Keratinocyte (primary cell): ENCODE measurements at regions not wholly inside any gene's neighbourhood (a gene's known extent, or its start where the extent isn't known, plus 50 kb on each side); places are given as distances from the start of the nearest gene placed in this dataset.

Experiments used
- DNase-seq: peaks from one replicate; pipeline ENCODE4 v3.0.0-alpha.2; 2011; ENCODE audit warnings: low read depth, missing footprints, low spot score
- FAIRE-seq: peaks from 2 replicates; lab custom pipeline; 2011; peaks lifted over from hg19 to GRCh38; lab: Jason Lieb, UNC
- H2AFZ ChIP-seq: 2 replicates; pipeline ENCODE4 v1.6.0; 2012; ENCODE audit warnings: low read length, control low read depth, inconsistent platforms; ENCODE audit not compliant: control insufficient read depth
- H3K27ac ChIP-seq: 2 replicates; pipeline ENCODE4 v1.5.1; 2011; ENCODE audit warnings: low read length; ENCODE audit not compliant: control insufficient read depth, insufficient read depth
- H3K27me3 ChIP-seq: 3 replicates; pipeline ENCODE4 v1.6.0; 2011; ENCODE audit warnings: low read length; ENCODE audit not compliant: control insufficient read depth, insufficient read depth; ENCODE audit errors: extremely low read depth
- H3K36me3 ChIP-seq, 2 experiments: 2 replicates in 1 of 2; 3 replicates in 1 of 2; pipeline ENCODE4 v1.5.1; 2011; ENCODE audit warnings: low read length in 2 of 2, mild to moderate bottlenecking in 1 of 2; ENCODE audit not compliant: control insufficient read depth in 2 of 2, insufficient read depth in 2 of 2; ENCODE audit errors: extremely low read depth in 1 of 2
- H3K4me1 ChIP-seq: 3 replicates; pipeline ENCODE4 v1.5.1; 2011; ENCODE audit warnings: low read length; ENCODE audit not compliant: control insufficient read depth, insufficient read depth; ENCODE audit errors: extremely low read depth
- H3K4me2 ChIP-seq: 3 replicates; pipeline ENCODE4 v1.6.0; 2011; ENCODE audit warnings: low read depth, low read length; ENCODE audit not compliant: control insufficient read depth, insufficient read depth; ENCODE audit errors: extremely low read depth
- H3K4me3 ChIP-seq, 3 experiments: fragments of 200-600 bp in 1 of 3; sonication (generic) in 1 of 3; 2 replicates in 2 of 3; 3 replicates in 1 of 3; pipeline ENCODE4 v1.5.1; 2011 to 2016; ENCODE audit warnings: low read length in 3 of 3, mild to moderate bottlenecking in 3 of 3, control low read depth in 2 of 3, inconsistent platforms in 1 of 3, low read depth in 1 of 3, mixed read lengths in 1 of 3, mixed run types in 1 of 3, moderate library complexity in 1 of 3; ENCODE audit not compliant: control insufficient read depth in 2 of 3, insufficient read depth in 2 of 3; ENCODE audit errors: extremely low read depth in 1 of 3
- H3K79me2 ChIP-seq: 2 replicates; pipeline ENCODE4 v1.6.0; 2012; ENCODE audit warnings: low read length; ENCODE audit not compliant: control insufficient read depth, insufficient read depth
- H3K9ac ChIP-seq: 3 replicates; pipeline ENCODE4 v1.6.0; 2011; ENCODE audit warnings: low read length; ENCODE audit not compliant: control insufficient read depth, insufficient read depth; ENCODE audit errors: extremely low read depth
- H3K9me1 ChIP-seq: 3 replicates; pipeline ENCODE4 v1.6.0; 2011; ENCODE audit warnings: low read length; ENCODE audit not compliant: control insufficient read depth, insufficient read depth; ENCODE audit errors: extremely low read depth
- H3K9me3 ChIP-seq: 2 replicates; pipeline ENCODE4 v1.5.1; 2012; ENCODE audit warnings: low read depth, low read length; ENCODE audit not compliant: control insufficient read depth
- H4K20me1 ChIP-seq: 3 replicates; pipeline ENCODE4 v1.6.0; 2011; ENCODE audit warnings: low read length; ENCODE audit not compliant: control insufficient read depth, insufficient read depth; ENCODE audit errors: extremely low read depth
- EZH2 ChIP-seq: IDR thresholded peaks from one replicate; pipeline ENCODE4 v1.6.1; 2012; ENCODE audit warnings: inconsistent platforms, mild to moderate bottlenecking, low read length, moderate library complexity
- dilution Hi-C: fragments of 300-500 bp; cut with MboI; formaldehyde crosslinking; loops from one replicate; pipeline ENCODE4 v1.7.0; 2020; ENCODE audit warnings: low sequenced_read_pairs; ENCODE audit not compliant: extremely low pct_ligation_motif_present
- TF ChIP-seq, protein P1 (sequence below), 3 experiments: IDR thresholded peaks in 1 of 3; conservative IDR thresholded peaks in 1 of 3; optimal IDR thresholded peaks in 1 of 3; 2 replicates in 2 of 3; 3 replicates in 1 of 3; pipeline versions ENCODE3 to v1.5.1; 2011; ENCODE audit warnings: low read length in 3 of 3, mild to moderate bottlenecking in 3 of 3, moderate library complexity in 2 of 3, control low read depth in 1 of 3, inconsistent platforms in 1 of 3; ENCODE audit not compliant: insufficient read depth in 2 of 3; ENCODE audit errors: extremely low read depth in 1 of 3

GRCh38 chr21:33975548-33976081 lies 60.0 kb upstream of the ATP5PO start:
- Histone ChIP-seq H3K9ac (peak overlapping the region; percentile 84), H3K27ac (peak overlapping the region; percentile 98)
- DNase-seq = peak; percentile 67

DNA sequence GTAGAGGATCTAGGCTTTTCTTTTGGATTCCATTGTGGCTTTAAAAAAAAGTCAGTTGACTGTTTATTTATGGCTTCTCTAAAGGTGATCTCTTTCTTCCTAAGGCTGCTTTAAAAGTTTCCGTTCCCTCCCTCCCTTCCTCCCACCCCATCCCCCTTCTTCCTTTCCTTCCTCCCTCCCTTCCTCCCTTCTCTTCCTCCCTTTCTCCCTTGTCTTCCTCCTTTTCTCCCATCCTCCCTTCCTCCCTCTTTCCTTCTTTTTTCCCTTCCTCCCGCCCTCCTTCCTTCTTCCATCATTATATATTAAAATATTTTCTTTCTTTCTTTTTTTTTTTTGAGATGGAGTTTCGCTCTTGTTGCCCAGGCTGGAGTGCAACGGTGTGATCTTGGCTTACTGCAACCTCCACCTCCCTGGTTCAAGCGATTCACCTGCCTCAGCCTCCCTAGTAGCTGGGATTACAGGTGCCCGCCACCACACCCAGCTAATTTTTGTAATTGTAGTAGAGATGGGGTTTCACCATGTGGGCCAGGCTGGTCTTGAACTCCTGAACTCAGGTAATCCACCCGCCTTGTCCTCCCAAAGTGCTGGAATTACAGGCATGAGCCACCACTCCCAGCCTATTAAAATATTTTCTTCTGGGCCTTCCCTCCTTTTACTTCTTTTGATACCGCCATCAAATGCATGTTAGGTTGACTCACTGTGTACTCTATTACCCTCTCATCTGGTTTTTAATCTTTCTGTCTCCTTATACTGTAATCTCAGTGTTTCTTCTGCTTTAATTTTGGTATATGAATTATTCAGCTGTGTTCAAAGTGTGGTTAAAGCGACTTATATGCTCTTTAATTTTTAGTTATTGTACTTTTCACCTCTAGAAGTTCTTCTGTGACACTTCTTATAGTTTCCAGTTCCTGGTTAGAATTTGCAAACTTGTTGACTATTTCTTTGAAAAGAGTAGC lies 59.2 kb upstream of the ATP5PO start:
- Histone ChIP-seq H3K4me2 (no peak overlapping the region), H3K36me3 (no peaks in the 10 kb centered on the region), H3K9me3 (no peaks in the 10 kb centered on the region), H3K4me3 (no peak overlapping the region), H3K4me1 (peaks cover 42% of the 10 kb centered on the region), H3K27me3 (no peaks in the 10 kb centered on the region), H3K79me2 (no peaks in the 10 kb centered on the region), H2AFZ (no peak overlapping the region), H3K27ac (peak overlapping the region; percentile 98), H3K9ac (no peak overlapping the region), H3K9me1 (no peaks in the 10 kb centered on the region), H4K20me1 (no peaks in the 10 kb centered on the region)
- FAIRE-seq = no peak
- dilution Hi-C loops = no loop called here
- DNase-seq = no peak
- no peak for TF ChIP-seq EZH2
- TF ChIP-seq, protein P1, sequence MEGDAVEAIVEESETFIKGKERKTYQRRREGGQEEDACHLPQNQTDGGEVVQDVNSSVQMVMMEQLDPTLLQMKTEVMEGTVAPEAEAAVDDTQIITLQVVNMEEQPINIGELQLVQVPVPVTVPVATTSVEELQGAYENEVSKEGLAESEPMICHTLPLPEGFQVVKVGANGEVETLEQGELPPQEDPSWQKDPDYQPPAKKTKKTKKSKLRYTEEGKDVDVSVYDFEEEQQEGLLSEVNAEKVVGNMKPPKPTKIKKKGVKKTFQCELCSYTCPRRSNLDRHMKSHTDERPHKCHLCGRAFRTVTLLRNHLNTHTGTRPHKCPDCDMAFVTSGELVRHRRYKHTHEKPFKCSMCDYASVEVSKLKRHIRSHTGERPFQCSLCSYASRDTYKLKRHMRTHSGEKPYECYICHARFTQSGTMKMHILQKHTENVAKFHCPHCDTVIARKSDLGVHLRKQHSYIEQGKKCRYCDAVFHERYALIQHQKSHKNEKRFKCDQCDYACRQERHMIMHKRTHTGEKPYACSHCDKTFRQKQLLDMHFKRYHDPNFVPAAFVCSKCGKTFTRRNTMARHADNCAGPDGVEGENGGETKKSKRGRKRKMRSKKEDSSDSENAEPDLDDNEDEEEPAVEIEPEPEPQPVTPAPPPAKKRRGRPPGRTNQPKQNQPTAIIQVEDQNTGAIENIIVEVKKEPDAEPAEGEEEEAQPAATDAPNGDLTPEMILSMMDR (optimal IDR thresholded peaks at IDR 0.05 in 1 of 3, IDR thresholded peaks at IDR 0.05 in 1 of 3, conservative IDR thresholded peaks at IDR 0.05 in 1 of 3; ENCODE audit: extremely low read depth in 1 of 3, insufficient read depth in 2 of 3, low read length in 3 of 3) = no peak

More at GRCh38 chr21:33975548-33976081, 60.0 kb upstream of the ATP5PO start:
- H3K9me1 ChIP-seq = no peaks in the 10 kb centered on the region
- H3K9me3 ChIP-seq = no peaks in the 10 kb centered on the region
- peak overlapping the region; percentile 77 for H3K4me2 ChIP-seq
- H3K27me3 ChIP-seq = no peaks in the 10 kb centered on the region
- no peak overlapping the region for H2AFZ ChIP-seq
- no peaks in the 10 kb centered on the region for H3K79me2 ChIP-seq
- FAIRE-seq = peak; percentile 89
- no peaks in the 10 kb centered on the region for H4K20me1 ChIP-seq
- H3K4me1 ChIP-seq = peaks cover 38% of the 10 kb centered on the region
- peak overlapping the region in 2 of 3 experiments; percentile 26 to 31 for H3K4me3 ChIP-seq
- dilution Hi-C loops = no loop called here
- no peak for TF ChIP-seq EZH2
- H3K36me3 ChIP-seq = no peaks in the 10 kb centered on the region
